SU-DHL-6 (cell line): ENCODE measurements at regions not wholly inside any gene's neighbourhood (a gene's known extent, or its start where the extent isn't known, plus 50 kb on each side); places are given as distances from the start of the nearest gene placed in this dataset.

Experiments
- H2AFZ ChIP-seq: fragments of 200-600 bp; sonication (generic); 2 replicates; pipeline ENCODE4 v1.6.1; 2014; ENCODE audit warnings: low read depth, mild to moderate bottlenecking, moderate library complexity, mixed read lengths, antibody characterized with exemption, low read length; ENCODE audit not compliant: severe bottlenecking
- H3F3A ChIP-seq: fragments of 200-600 bp; shearing (Covaris generic); 2 replicates; pipeline ENCODE4 v1.6.0; 2016; ENCODE audit warnings: antibody characterized with exemption, mild to moderate bottlenecking; ENCODE audit not compliant: insufficient read depth
- H3K27ac ChIP-seq: fragments of 200-600 bp; sonication (generic); 2 replicates; pipeline ENCODE4 v1.5.1; 2016; ENCODE audit warnings: low read depth, mild to moderate bottlenecking, low read length, moderate library complexity, mixed read lengths
- H3K27me3 ChIP-seq: fragments of 200-600 bp; sonication (generic), shearing (Covaris generic); 2 replicates; pipeline ENCODE4 v1.6.0; 2014; ENCODE audit warnings: mild to moderate bottlenecking, low read length
- H3K36me3 ChIP-seq: fragments of 200-600 bp; sonication (generic); 2 replicates; pipeline ENCODE4 v1.6.1; 2014; ENCODE audit warnings: mild to moderate bottlenecking, low read length, mixed read lengths
- H3K4me2 ChIP-seq: fragments of 300-600, 200-600 bp; shearing (Covaris generic), sonication (generic); 2 replicates; pipeline ENCODE4 v1.6.0; 2014; ENCODE audit warnings: low read length, low read depth, mild to moderate bottlenecking; ENCODE audit not compliant: poor library complexity, severe bottlenecking
- H3K4me3 ChIP-seq: fragments of 200-600 bp; sonication (generic); 2 replicates; pipeline ENCODE4 v1.5.1; 2014; ENCODE audit warnings: antibody characterized with exemption, low read length, mild to moderate bottlenecking, mixed read lengths; ENCODE audit not compliant: insufficient read depth, poor library complexity, severe bottlenecking
- H3K79me2 ChIP-seq: fragments of 200-600 bp; sonication (generic); 2 replicates; pipeline ENCODE4 v1.6.1; 2014; ENCODE audit warnings: mild to moderate bottlenecking, low read length, moderate library complexity; ENCODE audit not compliant: insufficient read depth
- H3K9ac ChIP-seq: fragments of 200-600 bp; sonication (generic); 2 replicates; pipeline ENCODE4 v1.7.0; 2014; ENCODE audit warnings: mild to moderate bottlenecking, low read length
- H3K9me2 ChIP-seq: fragments of 200-600 bp; sonication (generic); replicated peaks from 2 replicates; pipeline ENCODE4 v1.6.1; 2014; ENCODE audit warnings: low read length; ENCODE audit not compliant: insufficient read depth
- H3K9me3 ChIP-seq: fragments of 200-600 bp; sonication (generic); 2 replicates; pipeline ENCODE4 v1.6.1; 2014; ENCODE audit warnings: low read length, mixed read lengths; ENCODE audit not compliant: insufficient read depth
- H4K20me1 ChIP-seq: fragments of 200-600 bp; sonication (generic); 2 replicates; pipeline ENCODE4 v1.6.1; 2014; ENCODE audit warnings: low read depth, mild to moderate bottlenecking, antibody characterized with exemption, low read length, moderate library complexity, mixed read lengths
- CTCF ChIP-seq: fragments of 200-600 bp; sonication (generic); IDR thresholded peaks from one replicate; pipeline ENCODE4 v1.5.1; 2017; ENCODE audit warnings: antibody characterized with exemption, mild to moderate bottlenecking, low read length, moderate library complexity; ENCODE audit not compliant: insufficient read depth, poor library complexity, severe bottlenecking
- EZH2phosphoT487 ChIP-seq: fragments of 200-600 bp; sonication (generic), shearing (Covaris generic); conservative IDR thresholded peaks from 2 replicates; pipeline ENCODE4 v1.6.1; 2018; ENCODE audit warnings: mild to moderate bottlenecking, antibody characterized with exemption, low read length, moderate library complexity, mixed read lengths

- Histone ChIP-seq H3K9me3 (no peaks in the 10 kb centered on the region), H3K9me2 (no peaks in the 10 kb centered on the region), H3K4me2 (no peak overlapping the region), H3K27ac (no peak overlapping the region), H3K36me3 (no peaks in the 10 kb centered on the region), H3F3A (no peaks in the 10 kb centered on the region), H3K27me3 (no peaks in the 10 kb centered on the region), H2AFZ (no peak overlapping the region), H3K79me2 (no peaks in the 10 kb centered on the region), H4K20me1 (no peaks in the 10 kb centered on the region), H3K4me3 (no peak overlapping the region), H3K9ac (no peak overlapping the region)
- TF ChIP-seq EZH2phosphoT487: no peak
- no peak for TF ChIP-seq CTCF
These were observed 133.7 kb downstream of the RAP2A start for GRCh38 chr13:97567510-97568243.

- Histone ChIP-seq H3K4me2 (no peak overlapping the region), H3F3A (no peaks in the 10 kb centered on the region), H3K36me3 (no peaks in the 10 kb centered on the region), H3K27me3 (no peaks in the 10 kb centered on the region), H3K9me2 (no peaks in the 10 kb centered on the region), H4K20me1 (no peaks in the 10 kb centered on the region), H3K79me2 (no peaks in the 10 kb centered on the region), H3K9ac (no peak overlapping the region), H3K27ac (no peak overlapping the region), H3K4me3 (no peak overlapping the region), H3K9me3 (no peaks in the 10 kb centered on the region), H2AFZ (no peak overlapping the region)
- TF ChIP-seq CTCF: no peak
- TF ChIP-seq EZH2phosphoT487: no peak
These were observed 134.9 kb downstream of the RAP2A start for GRCh38 chr13:97568850-97569249.

GRCh38 chr13:97569841-97570240, 135.9 kb downstream of the RAP2A start:
- no peaks in the 10 kb centered on the region for H3F3A ChIP-seq
- H3K4me2 ChIP-seq: no peak overlapping the region
- H2AFZ ChIP-seq: no peak overlapping the region
- no peaks in the 10 kb centered on the region for H3K27me3 ChIP-seq
- H3K79me2 ChIP-seq: no peaks in the 10 kb centered on the region
- H4K20me1 ChIP-seq: no peaks in the 10 kb centered on the region
- H3K4me3 ChIP-seq: no peak overlapping the region
- H3K9ac ChIP-seq: no peak overlapping the region
- no peak for TF ChIP-seq CTCF
- TF ChIP-seq EZH2phosphoT487: no peak
- no peaks in the 10 kb centered on the region for H3K9me2 ChIP-seq
- no peaks in the 10 kb centered on the region for H3K9me3 ChIP-seq
- H3K36me3 ChIP-seq: no peaks in the 10 kb centered on the region
- H3K27ac ChIP-seq: no peak overlapping the region
